ENCODE measurements at regions not wholly inside any gene's neighbourhood (a gene's known extent, or its start where the extent isn't known, plus 50 kb on each side); places are given as distances from the start of the nearest gene placed in this dataset.
"Not testable (repeated sequence)": the region's sequence is repeated elsewhere in the genome, so short reads cannot be mapped to it uniquely, and the experiment has no call there.

- DNase-seq (ENCODE audit: extremely low spot score, unreplicated experiment) = no peak
- H3K4me1 Mint-ChIP-seq (ENCODE audit: unreplicated experiment) = no peaks in the 10 kb centered on the region
- peaks cover 42% of the 10 kb centered on the region for H3K9me3 Mint-ChIP-seq (ENCODE audit: unreplicated experiment)
- H3K36me3 Mint-ChIP-seq (ENCODE audit: unreplicated experiment) = no peaks in the 10 kb centered on the region
- H3K4me3 Mint-ChIP-seq (ENCODE audit: unreplicated experiment) = no peak overlapping the region
- TF ChIP-seq CTCF (IDR thresholded peaks at IDR 0.05) = no peak
- H3K27me3 Mint-ChIP-seq (ENCODE audit: unreplicated experiment) = no peaks in the 10 kb centered on the region
- no peak overlapping the region for H3K27ac Mint-ChIP-seq (ENCODE audit: unreplicated experiment)
Measured at GRCh38 chr16:35797811-35798210, 2338.4 kb downstream of the TP53TG3F start.

DNA sequence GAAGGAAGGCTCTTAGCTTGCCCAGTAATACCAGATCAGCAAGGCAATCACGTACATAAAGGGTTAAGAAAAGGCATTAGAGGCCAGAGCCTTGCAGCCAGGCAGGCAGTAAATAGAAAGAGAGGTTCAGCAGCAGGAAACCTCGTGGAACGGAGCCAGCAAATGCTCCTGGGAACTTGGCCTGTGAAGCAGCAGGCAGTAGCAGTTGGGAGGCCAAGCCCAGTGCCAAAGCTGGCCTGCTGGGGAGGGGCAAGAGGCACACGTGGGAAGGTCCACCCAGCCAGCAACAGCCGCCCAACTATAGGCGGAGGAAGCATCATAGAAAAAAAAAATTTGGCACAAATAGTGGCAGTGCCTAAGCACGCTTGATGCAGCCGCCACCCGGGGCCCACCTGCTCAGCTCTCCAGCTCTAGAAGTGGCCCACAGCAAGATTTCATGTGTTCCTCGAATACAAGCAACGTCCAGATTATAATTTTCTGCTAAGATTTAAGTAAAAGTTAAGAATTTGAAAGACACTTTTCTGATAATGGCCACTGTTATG is 2339.5 kb downstream of the TP53TG3F start:
- no peaks in the 10 kb centered on the region for H3K4me1 Mint-ChIP-seq (ENCODE audit: unreplicated experiment)
- H3K27ac Mint-ChIP-seq (ENCODE audit: unreplicated experiment) = no peak overlapping the region
- DNase-seq (ENCODE audit: extremely low spot score, unreplicated experiment) = no peak
- H3K27me3 Mint-ChIP-seq (ENCODE audit: unreplicated experiment) = no peaks in the 10 kb centered on the region
- no peaks in the 10 kb centered on the region for H3K36me3 Mint-ChIP-seq (ENCODE audit: unreplicated experiment)
- H3K4me3 Mint-ChIP-seq (ENCODE audit: unreplicated experiment) = no peak overlapping the region
- H3K9me3 Mint-ChIP-seq (ENCODE audit: unreplicated experiment) = peaks cover 52% of the 10 kb centered on the region
- no peak for TF ChIP-seq CTCF (IDR thresholded peaks at IDR 0.05)

- not testable (repeated sequence) for H3K27ac Mint-ChIP-seq (ENCODE audit: unreplicated experiment); H3K4me1 Mint-ChIP-seq (ENCODE audit: unreplicated experiment); H3K36me3 Mint-ChIP-seq (ENCODE audit: unreplicated experiment); H3K27me3 Mint-ChIP-seq (ENCODE audit: unreplicated experiment); H3K4me3 Mint-ChIP-seq (ENCODE audit: unreplicated experiment); DNase-seq (ENCODE audit: extremely low spot score, unreplicated experiment)
- H3K9me3 Mint-ChIP-seq (ENCODE audit: unreplicated experiment) = peaks cover 52% of the 10 kb centered on the region
Measured at GRCh38 chr16:35804465-35804864, 2345.1 kb downstream of the TP53TG3F start.

- no peaks in the 10 kb centered on the region for H3K36me3 Mint-ChIP-seq (ENCODE audit: unreplicated experiment)
- H3K27me3 Mint-ChIP-seq (ENCODE audit: unreplicated experiment) = no peaks in the 10 kb centered on the region
- TF ChIP-seq CTCF (IDR thresholded peaks at IDR 0.05) = no peak
- DNase-seq (ENCODE audit: extremely low spot score, unreplicated experiment) = no peak
- H3K4me3 Mint-ChIP-seq (ENCODE audit: unreplicated experiment) = no peak overlapping the region
- H3K4me1 Mint-ChIP-seq (ENCODE audit: unreplicated experiment) = no peaks in the 10 kb centered on the region
- H3K27ac Mint-ChIP-seq (ENCODE audit: unreplicated experiment) = no peak overlapping the region
- peaks cover 46% of the 10 kb centered on the region for H3K9me3 Mint-ChIP-seq (ENCODE audit: unreplicated experiment)
Measured at GRCh38 chr16:35823342-35823741, 2363.9 kb downstream of the TP53TG3F start.

DNA sequence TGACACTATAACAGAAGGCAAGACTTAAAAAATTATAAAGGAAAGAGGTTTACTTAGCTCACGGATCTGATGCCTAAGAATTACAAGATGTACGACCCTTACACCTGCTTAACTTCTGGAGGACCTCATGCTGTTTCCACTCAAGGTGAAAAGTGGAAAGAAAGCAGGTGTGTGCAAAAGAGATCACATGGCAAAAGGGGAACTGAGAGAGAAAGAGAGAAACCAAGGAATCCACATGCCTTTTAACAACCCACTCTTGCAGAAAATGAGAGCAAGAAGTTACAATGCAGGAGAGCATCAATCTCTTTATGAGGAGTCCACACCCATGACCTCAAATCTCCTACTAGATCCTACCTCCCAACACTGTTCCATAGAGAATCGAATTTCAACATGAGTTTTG is 2382.2 kb downstream of the TP53TG3F start:
- H3K27me3 Mint-ChIP-seq (ENCODE audit: unreplicated experiment) = no peaks in the 10 kb centered on the region
- no peak for TF ChIP-seq CTCF (IDR thresholded peaks at IDR 0.05)
- no peak overlapping the region for H3K27ac Mint-ChIP-seq (ENCODE audit: unreplicated experiment)
- no peaks in the 10 kb centered on the region for H3K4me1 Mint-ChIP-seq (ENCODE audit: unreplicated experiment)
- peaks cover 60% of the 10 kb centered on the region for H3K9me3 Mint-ChIP-seq (ENCODE audit: unreplicated experiment)
- no peaks in the 10 kb centered on the region for H3K36me3 Mint-ChIP-seq (ENCODE audit: unreplicated experiment)
- no peak overlapping the region for H3K4me3 Mint-ChIP-seq (ENCODE audit: unreplicated experiment)
- no peak for DNase-seq (ENCODE audit: extremely low spot score, unreplicated experiment)

GRCh38 chr16:35862242-35862641 is 2402.8 kb downstream of the TP53TG3F start:
- no peak for TF ChIP-seq CTCF (IDR thresholded peaks at IDR 0.05)
- no peak overlapping the region for H3K27ac Mint-ChIP-seq (ENCODE audit: unreplicated experiment)
- no peaks in the 10 kb centered on the region for H3K27me3 Mint-ChIP-seq (ENCODE audit: unreplicated experiment)
- no peaks in the 10 kb centered on the region for H3K4me1 Mint-ChIP-seq (ENCODE audit: unreplicated experiment)
- H3K36me3 Mint-ChIP-seq (ENCODE audit: unreplicated experiment) = no peaks in the 10 kb centered on the region
- no peak overlapping the region for H3K4me3 Mint-ChIP-seq (ENCODE audit: unreplicated experiment)
- DNase-seq (ENCODE audit: extremely low spot score, unreplicated experiment) = no peak
- peaks cover 55% of the 10 kb centered on the region for H3K9me3 Mint-ChIP-seq (ENCODE audit: unreplicated experiment)

Measured in osteocyte (in vitro differentiated cells).